ENCODE measurements at regions not wholly inside any gene's neighbourhood (a gene's known extent, or its start where the extent isn't known, plus 50 kb on each side); places are given as distances from the start of the nearest gene placed in this dataset.
"Not testable (repeated sequence)": the region's sequence is repeated elsewhere in the genome, so short reads cannot be mapped to it uniquely, and the experiment has no call there.

GRCh38 chrX:88202149-88202548 lies 544.9 kb upstream of the CPXCR1 start:
- DNase-seq = no peak
- ATAC-seq = no peak
- WGBS, 2 donors = 66 to 80% methylated on average over 2 of the region's 2 CpGs

GRCh38 chrX:88244066-88244465 lies 503.0 kb upstream of the CPXCR1 start:
- no peak for TF ChIP-seq CTCF (IDR thresholded peaks at IDR 0.05)
- intact Hi-C loops (cut with DNase I) = no loop called here
- 56 to 68% methylated on average over 1 of the region's 1 CpG for WGBS, 2 donors

More at GRCh38 chrX:88202149-88202548, 544.9 kb upstream of the CPXCR1 start:
- H3K4me3 ChIP-seq = no peak overlapping the region
- no peaks in the 10 kb centered on the region for H3K27me3 ChIP-seq
- H3K4me1 ChIP-seq = no peaks in the 10 kb centered on the region
- no peak for TF ChIP-seq CTCF (IDR thresholded peaks at IDR 0.05)
- H3K9me3 ChIP-seq = no peaks in the 10 kb centered on the region
- H3K36me3 ChIP-seq = no peaks in the 10 kb centered on the region
- no peak overlapping the region for H3K27ac ChIP-seq
- intact Hi-C loops (cut with DNase I) = no loop called here

GRCh38 chrX:88284844-88285243 lies 462.2 kb upstream of the CPXCR1 start:
- no peak for DNase-seq
- H3K9me3 ChIP-seq = peaks cover 0 to 17% (median 0%) of the 10 kb centered on the region in 11 donors
- H3K4me3 ChIP-seq = no peak overlapping the region
- H3K27ac ChIP-seq = no peak overlapping the region
- no peaks in the 10 kb centered on the region for H3K36me3 ChIP-seq
- ATAC-seq = no peak
- H3K4me1 ChIP-seq = no peaks in the 10 kb centered on the region
- H3K27me3 ChIP-seq = no peaks in the 10 kb centered on the region
- TF ChIP-seq CTCF (IDR thresholded peaks at IDR 0.05) = no peak
- WGBS, 2 donors = 74 to 80% methylated on average over 1 of the region's 1 CpG
- intact Hi-C loops (cut with DNase I) = no loop called here

More at GRCh38 chrX:88244066-88244465, 503.0 kb upstream of the CPXCR1 start:
- ATAC-seq (no peak), DNase-seq (no peak)
- no peak overlapping the region for H3K27ac ChIP-seq
- H3K36me3 ChIP-seq = no peaks in the 10 kb centered on the region
- no peak overlapping the region for H3K4me3 ChIP-seq
- no peaks in the 10 kb centered on the region for H3K27me3 ChIP-seq
- no peaks in the 10 kb centered on the region for H3K4me1 ChIP-seq
- H3K9me3 ChIP-seq = peaks cover 0 to 3% (median 0%) of the 10 kb centered on the region in 11 donors

GRCh38 chrX:88313972-88314371 lies 433.1 kb upstream of the CPXCR1 start:
- H3K27ac ChIP-seq; H3K4me3 ChIP-seq; ATAC-seq; H3K36me3 ChIP-seq; H3K27me3 ChIP-seq; DNase-seq; H3K4me1 ChIP-seq; intact Hi-C loops (cut with DNase I): not testable (repeated sequence)
- 95 to 97% methylated on average over 2 of the region's 2 CpGs for WGBS, 2 donors
- H3K9me3 ChIP-seq = peaks cover 0 to 16% (median 0%) of the 10 kb centered on the region in 11 donors

GRCh38 chrX:88325634-88326033 lies 421.4 kb upstream of the CPXCR1 start:
- no peak for ATAC-seq
- H3K4me3 ChIP-seq = no peak overlapping the region

More at GRCh38 chrX:88325634-88326033, 421.4 kb upstream of the CPXCR1 start:
- Histone ChIP-seq H3K27ac (no peak overlapping the region), H3K36me3 (no peaks in the 10 kb centered on the region), H3K9me3 (no peaks in the 10 kb centered on the region), H3K27me3 (no peaks in the 10 kb centered on the region), H3K4me1 (no peaks in the 10 kb centered on the region)
- WGBS, 2 donors = 65 to 74% methylated on average over 1 of the region's 1 CpG
- no peak for TF ChIP-seq CTCF (IDR thresholded peaks at IDR 0.05)
- DNase-seq = no peak
- intact Hi-C loops (cut with DNase I) = no loop called here

Data from heart right ventricle (tissue), 16 donors.